ENCODE measurements at regions not wholly inside any gene's neighbourhood (a gene's known extent, or its start where the extent isn't known, plus 50 kb on each side); places are given as distances from the start of the nearest gene placed in this dataset.

GRCh38 chr3:107441617-107442016 is 64.4 kb downstream of the CCDC54 start:
- Histone ChIP-seq H3K4me3 (ENCODE audit: insufficient read depth, low read depth, low read length) (no peak overlapping the region), H3K9me3 (ENCODE audit: control insufficient read depth, low read length) (no peaks in the 10 kb centered on the region), H3K27ac (ENCODE audit: insufficient read depth, low read depth, low read length, poor library complexity, severe bottlenecking) (no peak overlapping the region), H3K4me1 (ENCODE audit: control insufficient read depth, insufficient read depth, low read length) (no peaks in the 10 kb centered on the region), H3K36me3 (ENCODE audit: control insufficient read depth, insufficient read depth, low read length) (no peaks in the 10 kb centered on the region), H3K27me3 (ENCODE audit: control insufficient read depth, insufficient read depth, low read length, poor library complexity, severe bottlenecking) (no peaks in the 10 kb centered on the region)
- WGBS, 2 experiments = 37 to 38% methylated on average over 6 of the region's 6 CpGs

DNA sequence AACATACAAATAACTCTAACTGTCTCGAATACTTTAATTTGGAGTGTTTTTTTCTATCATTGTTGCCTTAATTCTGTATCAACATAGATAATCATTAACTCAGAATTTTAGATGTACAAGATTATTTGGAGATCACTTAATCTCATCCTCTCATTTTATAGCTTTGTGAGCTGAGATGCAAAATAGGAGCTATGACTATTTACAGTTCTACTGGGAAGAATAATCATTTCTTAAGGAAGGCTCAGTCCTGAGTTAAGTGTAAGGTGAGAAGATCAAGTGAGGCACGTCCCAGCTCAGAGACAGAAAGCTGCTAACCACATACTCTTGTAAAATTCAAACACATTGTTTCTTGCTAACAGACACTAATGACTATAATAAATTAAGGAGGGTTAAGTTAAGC is 66.2 kb downstream of the CCDC54 start:
- no peak overlapping the region for H3K27ac ChIP-seq (ENCODE audit: insufficient read depth, low read depth, low read length, poor library complexity, severe bottlenecking)
- H3K4me1 ChIP-seq (ENCODE audit: control insufficient read depth, insufficient read depth, low read length) = no peaks in the 10 kb centered on the region
- H3K27me3 ChIP-seq (ENCODE audit: control insufficient read depth, insufficient read depth, low read length, poor library complexity, severe bottlenecking) = no peaks in the 10 kb centered on the region
- H3K9me3 ChIP-seq (ENCODE audit: control insufficient read depth, low read length) = no peaks in the 10 kb centered on the region
- 100% methylated on average over 1 of the region's 2 CpGs; no CpG with 5 or more reads in 1 of the 2 experiments for WGBS, 2 experiments
- H3K36me3 ChIP-seq (ENCODE audit: control insufficient read depth, insufficient read depth, low read length) = no peaks in the 10 kb centered on the region
- no peak overlapping the region for H3K4me3 ChIP-seq (ENCODE audit: insufficient read depth, low read depth, low read length)

DNA sequence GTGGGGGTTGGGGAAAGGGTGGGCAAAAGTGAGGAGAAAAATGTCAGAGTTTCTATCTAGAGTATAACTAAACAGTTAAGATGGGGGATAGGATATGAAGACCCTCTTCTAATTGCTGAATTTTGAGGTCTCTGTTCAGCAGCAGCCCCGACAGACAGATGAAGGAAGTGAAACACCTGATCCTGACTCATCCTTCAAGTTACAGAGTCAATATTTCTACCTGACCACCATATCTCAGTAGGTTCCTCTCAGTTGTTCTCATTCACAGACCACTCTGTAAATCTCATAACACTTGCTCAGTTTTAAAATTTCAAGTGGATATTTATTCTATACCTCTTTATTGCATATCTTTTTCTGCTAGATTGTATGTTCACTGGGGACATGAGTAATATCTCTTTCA is 69.5 kb downstream of the CCDC54 start:
- Histone ChIP-seq H3K36me3 (ENCODE audit: control insufficient read depth, insufficient read depth, low read length) (no peaks in the 10 kb centered on the region), H3K4me1 (ENCODE audit: control insufficient read depth, insufficient read depth, low read length) (no peaks in the 10 kb centered on the region), H3K27me3 (ENCODE audit: control insufficient read depth, insufficient read depth, low read length, poor library complexity, severe bottlenecking) (no peaks in the 10 kb centered on the region), H3K4me3 (ENCODE audit: insufficient read depth, low read depth, low read length) (no peak overlapping the region), H3K9me3 (ENCODE audit: control insufficient read depth, low read length) (no peaks in the 10 kb centered on the region), H3K27ac (ENCODE audit: insufficient read depth, low read depth, low read length, poor library complexity, severe bottlenecking) (no peak overlapping the region)
- 86 to 97% methylated on average over 1 of the region's 1 CpG for WGBS, 2 experiments

DNA sequence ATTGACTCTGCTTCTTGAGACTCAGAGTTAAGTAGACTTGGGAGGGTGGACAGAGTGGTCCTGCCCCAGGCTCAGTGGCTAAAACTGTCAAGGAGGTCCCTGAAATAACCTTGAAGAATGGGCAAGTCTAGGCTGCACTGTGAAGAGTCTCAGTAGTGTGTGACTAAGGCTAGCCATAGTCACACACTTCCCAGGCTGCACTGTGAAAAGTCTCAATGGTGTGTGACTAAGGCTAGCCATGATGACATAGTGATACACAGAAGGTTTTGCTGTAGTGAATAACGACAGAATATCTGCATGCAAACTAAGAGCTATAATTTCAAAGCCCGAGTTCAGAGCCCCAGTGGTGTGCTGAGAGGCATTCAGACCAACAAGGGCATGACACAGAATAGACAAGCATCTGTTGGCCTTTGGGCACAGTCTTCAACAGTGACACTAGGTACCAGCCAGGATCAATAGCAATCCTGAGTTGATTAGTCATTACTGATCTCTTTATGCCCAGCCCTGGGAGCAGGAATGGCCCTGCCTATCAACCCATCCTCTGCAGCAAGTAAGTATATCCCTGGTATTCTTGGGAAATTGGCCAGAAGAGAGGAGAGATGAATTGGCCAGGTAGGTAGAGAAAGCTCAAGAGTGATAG is 72.4 kb upstream of the BBX start:
- 93 to 94% methylated on average over 2 of the region's 2 CpGs for WGBS, 2 experiments
- Histone ChIP-seq H3K36me3 (ENCODE audit: control insufficient read depth, insufficient read depth, low read length) (no peaks in the 10 kb centered on the region), H3K4me1 (ENCODE audit: control insufficient read depth, insufficient read depth, low read length) (no peaks in the 10 kb centered on the region), H3K27ac (ENCODE audit: insufficient read depth, low read depth, low read length, poor library complexity, severe bottlenecking) (no peak overlapping the region), H3K27me3 (ENCODE audit: control insufficient read depth, insufficient read depth, low read length, poor library complexity, severe bottlenecking) (no peaks in the 10 kb centered on the region), H3K4me3 (ENCODE audit: insufficient read depth, low read depth, low read length) (no peak overlapping the region), H3K9me3 (ENCODE audit: control insufficient read depth, low read length) (no peaks in the 10 kb centered on the region)

DNA sequence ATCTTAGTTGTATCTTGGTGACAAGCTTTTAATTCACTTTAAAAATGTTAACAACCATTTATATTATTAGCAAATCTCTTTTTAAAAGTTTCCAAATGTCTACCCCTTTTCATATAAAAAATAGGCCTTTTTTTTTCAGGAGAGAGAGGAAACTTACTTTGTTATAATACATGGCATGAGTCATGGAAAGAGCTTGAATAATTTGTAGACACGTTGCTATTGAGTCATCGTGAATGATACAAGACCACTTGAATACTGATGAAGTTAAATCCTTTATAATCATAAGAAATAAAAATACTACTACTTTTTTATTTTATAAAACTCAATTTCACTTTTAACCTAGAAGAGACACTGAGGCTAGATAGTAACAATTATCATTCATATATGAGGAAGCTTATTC is 70.3 kb upstream of the BBX start:
- Histone ChIP-seq H3K9me3 (ENCODE audit: control insufficient read depth, low read length) (no peaks in the 10 kb centered on the region), H3K4me3 (ENCODE audit: insufficient read depth, low read depth, low read length) (no peak overlapping the region)
- WGBS, 2 experiments = 100% methylated on average over 1 of the region's 2 CpGs; no CpG with 5 or more reads in 1 of the 2 experiments

GRCh38 chr3:107453504-107453903 is 69.3 kb upstream of the BBX start:
- H3K27ac ChIP-seq (ENCODE audit: insufficient read depth, low read depth, low read length, poor library complexity, severe bottlenecking) = no peak overlapping the region
- H3K36me3 ChIP-seq (ENCODE audit: control insufficient read depth, insufficient read depth, low read length) = no peaks in the 10 kb centered on the region
- no peaks in the 10 kb centered on the region for H3K4me1 ChIP-seq (ENCODE audit: control insufficient read depth, insufficient read depth, low read length)
- H3K27me3 ChIP-seq (ENCODE audit: control insufficient read depth, insufficient read depth, low read length, poor library complexity, severe bottlenecking) = no peaks in the 10 kb centered on the region
- no peak overlapping the region for H3K4me3 ChIP-seq (ENCODE audit: insufficient read depth, low read depth, low read length)
- 80 to 100% methylated on average over 2 of the region's 2 CpGs for WGBS, 2 experiments
- no peaks in the 10 kb centered on the region for H3K9me3 ChIP-seq (ENCODE audit: control insufficient read depth, low read length)

More for the DNA sequence above, 70.3 kb upstream of the BBX start:
- Histone ChIP-seq H3K27me3 (ENCODE audit: control insufficient read depth, insufficient read depth, low read length, poor library complexity, severe bottlenecking) (no peaks in the 10 kb centered on the region), H3K4me1 (ENCODE audit: control insufficient read depth, insufficient read depth, low read length) (no peaks in the 10 kb centered on the region), H3K36me3 (ENCODE audit: control insufficient read depth, insufficient read depth, low read length) (no peaks in the 10 kb centered on the region), H3K27ac (ENCODE audit: insufficient read depth, low read depth, low read length, poor library complexity, severe bottlenecking) (no peak overlapping the region)

DNA sequence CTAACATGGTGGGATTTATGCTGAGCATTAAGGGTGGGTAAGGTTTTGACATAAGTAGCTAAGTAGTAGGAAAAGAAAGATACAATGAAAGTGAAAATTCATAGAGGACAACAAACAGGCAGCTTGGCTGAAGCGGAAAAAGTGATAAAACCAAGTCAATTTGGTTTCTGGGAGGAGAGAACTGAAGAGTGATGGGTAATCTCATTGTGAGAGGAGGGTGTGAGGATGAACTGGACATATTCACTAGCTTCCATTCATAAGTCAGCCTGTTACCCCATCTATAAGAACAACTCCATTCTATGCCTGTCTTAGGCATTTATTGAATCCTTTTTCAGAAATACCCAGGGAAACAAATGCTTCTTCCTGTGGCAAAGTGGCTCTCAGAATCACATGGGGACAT is 67.1 kb upstream of the BBX start:
- Histone ChIP-seq H3K27me3 (ENCODE audit: control insufficient read depth, insufficient read depth, low read length, poor library complexity, severe bottlenecking) (no peaks in the 10 kb centered on the region), H3K4me1 (ENCODE audit: control insufficient read depth, insufficient read depth, low read length) (no peaks in the 10 kb centered on the region), H3K4me3 (ENCODE audit: insufficient read depth, low read depth, low read length) (no peak overlapping the region), H3K9me3 (ENCODE audit: control insufficient read depth, low read length) (no peaks in the 10 kb centered on the region), H3K27ac (ENCODE audit: insufficient read depth, low read depth, low read length, poor library complexity, severe bottlenecking) (no peak overlapping the region), H3K36me3 (ENCODE audit: control insufficient read depth, insufficient read depth, low read length) (no peaks in the 10 kb centered on the region)
- WGBS, 2 experiments = 94% methylated on average over 1 of the region's 1 CpG

DNA sequence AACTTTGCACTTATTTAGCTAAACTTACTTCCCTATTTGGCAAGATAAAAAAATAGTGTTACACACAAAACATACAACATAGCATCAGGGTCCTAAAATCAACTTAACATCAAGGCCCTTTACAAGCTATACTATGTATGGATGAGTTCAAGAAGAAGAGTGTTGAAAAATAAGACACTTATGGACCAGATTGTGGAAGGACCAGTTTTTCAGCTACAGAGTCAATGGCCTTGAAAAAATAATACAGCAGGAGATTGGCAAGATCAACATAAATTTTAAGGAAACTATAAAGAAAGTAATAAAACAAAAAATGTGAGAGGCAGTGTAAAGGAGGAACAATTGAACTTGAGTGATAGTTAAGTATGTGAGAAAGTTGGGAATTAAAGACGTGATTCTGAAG is 66.3 kb upstream of the BBX start:
- no peaks in the 10 kb centered on the region for H3K9me3 ChIP-seq (ENCODE audit: control insufficient read depth, low read length)
- H3K36me3 ChIP-seq (ENCODE audit: control insufficient read depth, insufficient read depth, low read length) = no peaks in the 10 kb centered on the region
- H3K27me3 ChIP-seq (ENCODE audit: control insufficient read depth, insufficient read depth, low read length, poor library complexity, severe bottlenecking) = no peaks in the 10 kb centered on the region
- 95 to 96% methylated on average over 1 of the region's 1 CpG for WGBS, 2 experiments
- H3K4me3 ChIP-seq (ENCODE audit: insufficient read depth, low read depth, low read length) = no peak overlapping the region
- H3K4me1 ChIP-seq (ENCODE audit: control insufficient read depth, insufficient read depth, low read length) = no peaks in the 10 kb centered on the region
- H3K27ac ChIP-seq (ENCODE audit: insufficient read depth, low read depth, low read length, poor library complexity, severe bottlenecking) = no peak overlapping the region

- Histone ChIP-seq H3K9me3 (ENCODE audit: control insufficient read depth, low read length) (no peaks in the 10 kb centered on the region), H3K4me3 (ENCODE audit: insufficient read depth, low read depth, low read length) (no peak overlapping the region), H3K4me1 (ENCODE audit: control insufficient read depth, insufficient read depth, low read length) (no peaks in the 10 kb centered on the region), H3K27me3 (ENCODE audit: control insufficient read depth, insufficient read depth, low read length, poor library complexity, severe bottlenecking) (no peaks in the 10 kb centered on the region), H3K27ac (ENCODE audit: insufficient read depth, low read depth, low read length, poor library complexity, severe bottlenecking) (no peak overlapping the region), H3K36me3 (ENCODE audit: control insufficient read depth, insufficient read depth, low read length) (no peaks in the 10 kb centered on the region)
These were observed 63.9 kb upstream of the BBX start for GRCh38 chr3:107458871-107459270.

DNA sequence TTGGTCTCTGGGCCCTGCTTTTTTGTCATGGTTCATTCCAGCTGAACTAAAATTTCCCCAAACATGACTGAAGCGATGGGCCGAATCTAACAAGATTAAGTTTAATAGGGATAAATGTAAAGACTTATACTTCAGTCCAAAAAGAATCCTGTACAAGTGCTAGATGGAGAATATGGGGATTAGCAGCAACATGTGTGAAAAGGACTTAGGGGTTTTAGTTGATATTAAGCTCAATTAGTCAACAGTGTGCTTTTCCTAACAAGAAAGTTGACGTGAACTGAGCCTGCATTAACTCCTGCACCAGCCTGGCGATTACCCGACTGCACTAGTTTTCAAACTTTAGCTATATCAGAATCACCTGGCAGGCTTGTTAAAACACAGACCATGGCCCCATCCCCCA is 61.0 kb upstream of the BBX start:
- WGBS, 2 experiments = 94 to 96% methylated on average over 3 to 5 of the region's 5 CpGs
- Histone ChIP-seq H3K27ac (ENCODE audit: insufficient read depth, low read depth, low read length, poor library complexity, severe bottlenecking) (no peak overlapping the region), H3K27me3 (ENCODE audit: control insufficient read depth, insufficient read depth, low read length, poor library complexity, severe bottlenecking) (no peaks in the 10 kb centered on the region), H3K4me3 (ENCODE audit: insufficient read depth, low read depth, low read length) (no peak overlapping the region), H3K4me1 (ENCODE audit: control insufficient read depth, insufficient read depth, low read length) (no peaks in the 10 kb centered on the region), H3K36me3 (ENCODE audit: control insufficient read depth, insufficient read depth, low read length) (no peaks in the 10 kb centered on the region), H3K9me3 (ENCODE audit: control insufficient read depth, low read length) (no peaks in the 10 kb centered on the region)

GRCh38 chr3:107464037-107464436 is 58.7 kb upstream of the BBX start:
- Histone ChIP-seq H3K9me3 (ENCODE audit: control insufficient read depth, low read length) (no peaks in the 10 kb centered on the region), H3K4me1 (ENCODE audit: control insufficient read depth, insufficient read depth, low read length) (no peaks in the 10 kb centered on the region), H3K27ac (ENCODE audit: insufficient read depth, low read depth, low read length, poor library complexity, severe bottlenecking) (no peak overlapping the region), H3K27me3 (ENCODE audit: control insufficient read depth, insufficient read depth, low read length, poor library complexity, severe bottlenecking) (no peaks in the 10 kb centered on the region), H3K4me3 (ENCODE audit: insufficient read depth, low read depth, low read length) (no peak overlapping the region), H3K36me3 (ENCODE audit: control insufficient read depth, insufficient read depth, low read length) (no peaks in the 10 kb centered on the region)
- 87 to 93% methylated on average over 2 of the region's 2 CpGs for WGBS, 2 experiments

All from ectodermal cell (in vitro differentiated cells).